HG02981 (cell line): ENCODE measurements at regions not wholly inside any gene's neighbourhood (a gene's known extent, or its start where the extent isn't known, plus 50 kb on each side); places are given as distances from the start of the nearest gene placed in this dataset.
"Not testable (repeated sequence)": the region's sequence is repeated elsewhere in the genome, so short reads cannot be mapped to it uniquely, and the experiment has no call there.

Source experiments
- ATAC-seq: cut with Tn5 transposase; IDR thresholded peaks from one replicate; pipeline ENCODE4 v1.9.1; 2021; ENCODE audit warnings: mild to moderate bottlenecking, moderate library complexity; ENCODE audit not compliant: unreplicated experiment

GRCh38 chr6:74070711-74071110 is 374.7 kb downstream of the CD109 start:
- ATAC-seq, result no peak

- no peak for ATAC-seq
Measured at GRCh38 chr6:74070091-74070490, 374.1 kb downstream of the CD109 start.

- ATAC-seq, result no peak
Measured at GRCh38 chr6:74069089-74069581, 373.1 kb downstream of the CD109 start.

DNA sequence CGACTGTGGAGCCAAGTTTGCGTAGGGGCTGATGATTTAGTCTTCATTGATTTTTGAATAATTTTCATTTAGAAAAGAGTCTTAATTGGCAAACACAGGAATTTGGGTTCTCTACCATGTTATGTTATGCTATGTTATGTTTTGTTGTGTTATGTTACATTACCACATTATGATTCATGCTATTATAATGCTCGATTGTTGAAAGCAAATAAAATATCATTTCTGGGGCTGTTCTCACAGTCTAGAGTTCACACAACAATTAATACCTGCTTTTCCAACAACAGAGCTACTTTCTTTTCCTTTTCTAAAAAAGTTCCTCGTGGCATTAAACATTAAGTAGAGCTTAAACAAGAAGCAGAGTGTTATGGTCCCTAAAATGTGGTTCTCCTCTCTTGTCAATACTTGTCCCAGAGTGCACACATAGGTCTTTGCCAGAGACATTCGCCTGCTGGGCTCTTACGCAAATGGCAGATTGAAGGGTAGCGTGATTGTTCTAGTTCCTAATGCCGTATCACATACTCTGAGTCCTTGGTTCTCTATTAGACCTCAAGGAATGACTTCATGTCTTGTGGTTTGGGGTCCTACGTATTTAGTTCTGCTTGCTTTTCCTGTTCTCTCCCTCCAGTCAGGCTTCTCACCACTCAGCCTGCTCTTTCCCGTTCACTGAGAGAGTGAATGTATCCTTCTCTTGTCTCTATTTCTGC is 370.3 kb downstream of the CD109 start:
- no peak for ATAC-seq

DNA sequence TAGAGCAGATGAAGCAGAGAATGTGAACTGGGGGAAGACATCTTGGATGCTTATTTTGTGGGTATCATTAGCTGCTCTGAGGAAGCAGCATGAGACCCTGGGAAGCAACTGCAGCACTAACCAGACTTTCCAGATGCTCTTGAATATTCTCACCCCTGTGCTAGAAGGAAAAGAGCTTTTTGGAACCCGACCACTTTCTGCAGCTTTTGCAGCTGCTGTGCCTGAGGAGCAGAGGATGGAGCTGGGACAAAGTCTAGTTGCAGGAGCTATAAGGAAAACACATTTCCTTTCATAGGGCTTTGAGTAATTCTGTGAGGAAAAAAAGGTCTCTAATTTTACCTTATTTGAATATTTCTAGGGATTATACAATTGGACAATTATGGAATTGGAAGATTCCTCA is 369.7 kb downstream of the CD109 start:
- ATAC-seq, result no peak

GRCh38 chr6:74063391-74063790 is 367.4 kb downstream of the CD109 start:
- ATAC-seq, result no peak

DNA sequence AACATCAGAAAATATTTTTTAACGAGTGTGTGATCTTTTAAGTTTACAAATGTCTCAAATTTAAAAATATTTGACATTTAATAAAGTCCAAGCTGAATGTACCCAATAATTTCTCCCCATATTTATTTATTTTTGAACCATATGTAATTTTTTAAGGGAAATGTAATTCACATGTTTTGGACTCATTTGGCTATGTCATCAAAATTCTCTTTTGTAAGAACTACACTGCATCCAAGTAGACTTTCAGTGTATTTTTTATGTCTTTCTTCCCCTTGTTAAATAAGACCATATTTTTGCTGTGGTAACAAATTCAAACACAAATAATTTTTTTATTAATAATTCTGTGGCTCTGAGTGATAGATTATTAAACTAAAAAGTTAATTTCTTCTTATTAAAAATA is 365.2 kb downstream of the CD109 start:
- no peak for ATAC-seq

DNA sequence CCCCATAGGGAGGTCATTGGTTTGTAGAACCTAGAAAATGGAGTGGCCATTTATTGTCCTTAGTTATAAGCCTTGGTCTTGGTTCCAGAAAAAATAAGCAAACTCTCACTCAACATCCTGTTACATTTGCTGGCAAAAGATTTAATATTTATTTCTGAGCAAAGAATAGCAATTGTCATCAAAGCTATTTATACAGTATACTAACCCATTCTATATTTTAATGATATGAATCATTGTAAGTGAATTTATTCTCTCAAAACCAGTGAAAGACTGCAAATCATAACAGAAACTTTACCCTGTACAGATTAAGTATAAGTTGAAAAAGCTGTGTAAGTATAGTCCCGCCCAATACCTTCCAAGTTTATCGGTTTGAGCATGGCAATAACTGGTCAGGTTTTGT is 364.4 kb downstream of the CD109 start:
- no peak for ATAC-seq

DNA sequence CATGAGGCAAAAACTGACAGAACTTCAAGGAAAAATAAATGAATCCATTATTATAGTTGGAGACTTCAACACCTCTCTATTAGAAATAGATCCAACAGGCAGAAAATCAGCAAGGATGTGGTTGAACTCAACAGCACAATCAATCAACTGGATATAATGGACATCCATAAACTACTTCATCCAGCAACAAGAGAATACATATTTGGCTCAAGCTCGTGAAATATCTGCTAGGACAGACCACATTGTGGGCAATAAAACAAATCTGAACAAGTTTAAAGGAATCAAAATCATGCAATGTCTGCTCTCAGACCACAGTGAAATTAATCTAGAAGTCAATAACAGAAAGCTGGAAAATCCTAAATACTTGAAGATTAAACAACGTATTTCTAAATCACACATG is 362.6 kb downstream of the CD109 start:
- ATAC-seq, result no peak

DNA sequence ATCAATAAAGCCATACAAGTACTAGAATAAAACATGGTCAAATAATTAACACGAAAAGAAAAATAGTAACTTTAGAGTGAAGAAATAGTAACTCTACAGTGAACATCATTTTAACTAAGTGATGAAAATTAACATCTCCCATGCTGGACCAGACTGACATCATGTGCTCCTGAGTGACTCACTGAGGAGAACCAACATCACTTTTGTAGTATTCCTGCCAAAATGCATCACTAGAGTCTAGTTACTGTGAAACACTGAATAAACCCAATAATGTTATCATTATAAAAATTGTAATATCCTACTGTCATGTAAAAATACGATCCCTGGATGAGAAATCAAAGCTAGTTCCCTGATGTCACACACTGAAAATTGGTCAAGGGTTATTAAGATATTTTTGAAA is 361.3 kb downstream of the CD109 start:
- ATAC-seq, result no peak

- no peak for ATAC-seq
Measured at GRCh38 chr6:74054190-74054589, 358.2 kb downstream of the CD109 start.

GRCh38 chr6:74050921-74051320 is 354.9 kb downstream of the CD109 start:
- ATAC-seq, result no peak

- ATAC-seq, result no peak
Measured at GRCh38 chr6:74048387-74048786, 352.4 kb downstream of the CD109 start.

GRCh38 chr6:74044417-74045096 is 348.6 kb downstream of the CD109 start:
- ATAC-seq, result no peak

DNA sequence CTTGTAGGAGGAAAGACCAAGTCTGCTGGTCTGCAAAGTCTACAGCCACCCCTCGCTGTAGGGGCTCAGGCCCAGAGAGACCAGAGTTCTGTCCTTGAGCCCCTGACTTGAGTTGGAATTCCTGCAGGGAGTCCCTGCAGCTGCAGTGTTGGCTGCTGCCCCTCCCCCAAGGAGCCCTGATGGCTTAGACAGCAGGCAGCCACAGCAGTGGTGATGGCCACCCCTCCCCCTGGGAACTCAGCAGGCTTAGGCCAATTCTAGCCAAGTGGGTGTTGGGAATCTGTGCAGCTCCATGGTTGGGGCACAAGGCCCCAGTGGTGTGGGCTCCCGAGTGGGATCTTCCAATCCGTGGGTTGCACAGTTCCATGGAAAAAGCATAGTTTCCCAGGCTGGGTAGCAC is 345.4 kb downstream of the CD109 start:
- no peak for ATAC-seq

- ATAC-seq, result no peak
Measured at GRCh38 chr6:74018825-74019224, 322.8 kb downstream of the CD109 start.

- ATAC-seq, result no peak
Measured at GRCh38 chr6:74015427-74015826, 319.4 kb downstream of the CD109 start.

- ATAC-seq, result no peak
Measured at GRCh38 chr6:74000666-74001490, 304.9 kb downstream of the CD109 start.

DNA sequence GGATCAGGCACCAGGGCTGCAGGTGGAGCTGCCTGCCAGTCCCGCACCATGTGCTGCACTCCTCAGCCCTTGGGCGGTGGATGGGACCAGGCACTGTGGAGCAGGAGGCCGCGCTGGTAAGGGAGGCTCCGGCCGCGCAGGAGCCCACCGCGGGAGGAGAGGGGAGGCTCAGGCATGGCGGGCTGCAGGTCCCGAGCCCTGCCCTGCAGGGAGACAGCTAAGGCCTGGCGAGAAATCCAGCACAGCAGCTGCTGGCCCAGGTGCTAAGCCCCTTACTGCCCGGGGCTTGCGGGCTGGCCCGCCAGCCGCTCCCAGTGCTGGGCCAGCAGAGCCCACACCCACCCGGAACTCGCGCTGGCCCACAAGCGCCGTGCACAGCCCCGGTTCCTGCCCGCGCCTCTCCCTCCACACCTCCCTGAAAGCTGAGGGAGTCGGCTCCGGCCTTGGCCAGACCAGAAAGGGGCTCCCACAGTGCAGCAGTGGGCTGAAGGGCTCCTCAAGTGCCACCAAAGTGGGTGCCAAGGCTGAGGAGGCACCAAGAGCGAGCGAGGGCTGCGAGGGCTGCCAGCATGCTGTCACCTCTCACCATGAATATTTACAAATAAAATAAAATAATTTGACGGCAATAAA is 294.7 kb downstream of the CD109 start:
- ATAC-seq, result not testable (repeated sequence)

DNA sequence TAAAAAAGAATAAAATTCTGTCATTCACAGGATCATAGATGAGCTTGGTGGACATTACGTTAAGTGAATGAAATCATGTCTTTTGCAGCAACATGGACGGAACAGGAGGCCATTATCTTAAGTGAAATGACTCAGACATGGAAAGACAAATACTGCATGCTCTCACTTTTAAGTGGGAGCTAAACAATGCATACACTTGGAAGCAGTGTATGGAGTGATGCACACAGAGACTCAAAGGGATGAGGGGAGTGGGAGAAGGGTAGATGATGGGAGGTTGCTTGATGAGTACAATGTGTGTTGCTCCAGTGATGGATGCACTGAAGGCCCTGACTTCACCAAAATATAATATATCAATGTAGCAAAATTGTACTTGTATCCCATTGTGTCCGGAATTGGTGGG is 293.4 kb downstream of the CD109 start:
- no peak for ATAC-seq

DNA sequence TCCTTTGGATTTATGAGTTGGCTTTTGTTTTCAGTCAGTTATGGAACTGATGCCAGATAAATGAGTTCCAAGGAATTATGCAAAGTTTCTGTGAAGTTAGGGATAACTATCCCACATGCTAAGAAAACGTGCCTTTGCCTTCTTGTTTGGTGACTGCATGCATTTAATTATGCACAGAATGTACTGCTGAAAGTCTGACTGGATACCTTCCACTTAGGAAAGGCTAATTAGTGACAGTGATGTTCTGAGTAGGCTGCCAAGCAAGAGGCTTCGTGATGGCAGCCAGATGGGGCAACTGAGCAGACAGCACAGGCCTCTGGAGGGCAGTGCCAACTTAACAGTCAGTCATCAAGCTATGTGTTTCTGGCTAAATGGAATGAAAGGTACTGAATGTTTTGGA is 289.9 kb downstream of the CD109 start:
- ATAC-seq, result no peak
